B cell (primary cell): ENCODE measurements at regions not wholly inside any gene's neighbourhood (a gene's known extent, or its start where the extent isn't known, plus 50 kb on each side); places are given as distances from the start of the nearest gene placed in this dataset.

ENCODE experiments used
- EZH2 ChIP-seq: IDR thresholded peaks from 2 replicates; pipeline ENCODE4 v1.6.1; 2012; ENCODE audit warnings: borderline replicate concordance, low read depth, mild to moderate bottlenecking, moderate library complexity, low read length; ENCODE audit not compliant: insufficient read depth, poor library complexity, severe bottlenecking
- TF ChIP-seq, protein P1 (sequence below): fragments of 200-600 bp; IDR thresholded peaks from one replicate; pipeline ENCODE4 v1.8.0; 2022; ENCODE audit warnings: antibody characterized with exemption, mild to moderate bottlenecking

DNA sequence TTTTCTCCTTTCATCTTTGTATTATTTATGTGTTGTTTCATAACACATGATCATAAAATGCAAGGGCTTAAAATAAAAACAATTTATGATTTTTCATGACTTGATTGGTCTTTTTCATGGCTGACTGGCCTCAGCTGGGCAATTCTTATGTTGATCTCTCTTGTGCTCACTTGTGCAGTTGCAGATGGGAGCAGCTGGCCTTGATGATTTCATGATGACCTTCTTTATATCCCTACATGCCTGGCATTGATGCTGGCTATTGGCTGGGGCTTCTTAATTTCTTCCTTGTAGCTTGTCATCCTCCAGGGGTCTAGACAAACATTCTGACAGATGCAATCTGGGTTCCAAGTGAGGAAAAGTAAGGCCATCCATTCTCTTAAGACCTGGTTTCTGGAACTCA lies 1832.8 kb upstream of the FLRT2 start:
- TF ChIP-seq, protein P1, sequence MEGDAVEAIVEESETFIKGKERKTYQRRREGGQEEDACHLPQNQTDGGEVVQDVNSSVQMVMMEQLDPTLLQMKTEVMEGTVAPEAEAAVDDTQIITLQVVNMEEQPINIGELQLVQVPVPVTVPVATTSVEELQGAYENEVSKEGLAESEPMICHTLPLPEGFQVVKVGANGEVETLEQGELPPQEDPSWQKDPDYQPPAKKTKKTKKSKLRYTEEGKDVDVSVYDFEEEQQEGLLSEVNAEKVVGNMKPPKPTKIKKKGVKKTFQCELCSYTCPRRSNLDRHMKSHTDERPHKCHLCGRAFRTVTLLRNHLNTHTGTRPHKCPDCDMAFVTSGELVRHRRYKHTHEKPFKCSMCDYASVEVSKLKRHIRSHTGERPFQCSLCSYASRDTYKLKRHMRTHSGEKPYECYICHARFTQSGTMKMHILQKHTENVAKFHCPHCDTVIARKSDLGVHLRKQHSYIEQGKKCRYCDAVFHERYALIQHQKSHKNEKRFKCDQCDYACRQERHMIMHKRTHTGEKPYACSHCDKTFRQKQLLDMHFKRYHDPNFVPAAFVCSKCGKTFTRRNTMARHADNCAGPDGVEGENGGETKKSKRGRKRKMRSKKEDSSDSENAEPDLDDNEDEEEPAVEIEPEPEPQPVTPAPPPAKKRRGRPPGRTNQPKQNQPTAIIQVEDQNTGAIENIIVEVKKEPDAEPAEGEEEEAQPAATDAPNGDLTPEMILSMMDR = no peak
- no peak for TF ChIP-seq EZH2
